ENCODE measurements at regions not wholly inside any gene's neighbourhood (a gene's known extent, or its start where the extent isn't known, plus 50 kb on each side); places are given as distances from the start of the nearest gene placed in this dataset.
A peak's percentile ranks its signal among the peaks of the same experiment; 100 is the strongest.

DNA sequence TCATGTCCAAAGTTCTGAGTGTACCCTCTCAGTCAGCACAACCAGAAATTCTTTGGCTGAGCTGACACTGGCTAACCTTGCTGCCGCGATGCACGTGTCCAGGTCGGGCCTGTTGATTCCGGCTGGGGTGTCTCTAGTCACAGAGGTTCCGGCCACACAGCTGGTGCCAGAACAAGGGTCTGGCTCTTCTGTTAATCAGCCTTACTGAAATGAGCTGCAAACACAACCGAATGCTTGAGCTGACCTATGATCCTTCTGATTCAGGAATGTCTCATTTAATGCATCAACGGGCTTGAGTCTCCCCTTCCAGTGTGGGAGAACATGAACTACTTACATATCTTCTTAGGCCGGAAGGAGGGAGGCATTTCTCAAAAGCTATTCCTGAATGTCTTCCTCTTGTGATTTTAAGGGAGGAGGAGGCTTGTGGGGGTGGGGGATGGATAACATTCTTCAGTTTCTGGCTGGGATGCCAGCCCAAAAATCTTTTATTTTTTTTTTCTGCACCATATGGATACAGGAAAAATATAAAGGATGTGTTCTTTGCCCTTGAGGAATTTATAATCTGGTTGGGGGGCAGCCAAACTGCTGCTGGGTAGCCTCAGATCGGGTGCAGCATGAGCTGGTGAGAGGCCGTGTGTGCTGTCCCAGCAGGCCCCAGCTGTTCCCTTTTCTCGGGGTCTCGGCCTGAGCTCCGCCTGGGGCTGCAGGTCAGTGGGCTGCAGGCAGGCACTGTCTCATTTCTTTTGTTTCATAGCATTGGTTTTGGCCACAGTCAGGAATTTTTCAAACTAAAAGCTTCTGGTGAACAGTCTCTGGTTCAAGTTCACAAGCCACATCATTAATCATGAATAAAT lies 319.1 kb upstream of the TBL1XR1 start:
- H3K9me3 ChIP-seq = no peaks in the 10 kb centered on the region
- no peak overlapping the region for H3K4me3 ChIP-seq
- peaks cover 5 to 23% of the 10 kb centered on the region in 2 donors for H3K4me1 ChIP-seq
- H3K27me3 ChIP-seq = no peaks in the 10 kb centered on the region
- TF ChIP-seq, protein P1, sequence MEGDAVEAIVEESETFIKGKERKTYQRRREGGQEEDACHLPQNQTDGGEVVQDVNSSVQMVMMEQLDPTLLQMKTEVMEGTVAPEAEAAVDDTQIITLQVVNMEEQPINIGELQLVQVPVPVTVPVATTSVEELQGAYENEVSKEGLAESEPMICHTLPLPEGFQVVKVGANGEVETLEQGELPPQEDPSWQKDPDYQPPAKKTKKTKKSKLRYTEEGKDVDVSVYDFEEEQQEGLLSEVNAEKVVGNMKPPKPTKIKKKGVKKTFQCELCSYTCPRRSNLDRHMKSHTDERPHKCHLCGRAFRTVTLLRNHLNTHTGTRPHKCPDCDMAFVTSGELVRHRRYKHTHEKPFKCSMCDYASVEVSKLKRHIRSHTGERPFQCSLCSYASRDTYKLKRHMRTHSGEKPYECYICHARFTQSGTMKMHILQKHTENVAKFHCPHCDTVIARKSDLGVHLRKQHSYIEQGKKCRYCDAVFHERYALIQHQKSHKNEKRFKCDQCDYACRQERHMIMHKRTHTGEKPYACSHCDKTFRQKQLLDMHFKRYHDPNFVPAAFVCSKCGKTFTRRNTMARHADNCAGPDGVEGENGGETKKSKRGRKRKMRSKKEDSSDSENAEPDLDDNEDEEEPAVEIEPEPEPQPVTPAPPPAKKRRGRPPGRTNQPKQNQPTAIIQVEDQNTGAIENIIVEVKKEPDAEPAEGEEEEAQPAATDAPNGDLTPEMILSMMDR (IDR thresholded peaks at IDR 0.05) = no peak
- H3K27ac ChIP-seq = peak overlapping the region; percentile 34 to 51
- no peak for DNase-seq (ENCODE audit: low spot score in 2 of 2)
- intact Hi-C loops (cut with DNase I) = no loop called here
- no peaks in the 10 kb centered on the region for H3K36me3 ChIP-seq

DNA sequence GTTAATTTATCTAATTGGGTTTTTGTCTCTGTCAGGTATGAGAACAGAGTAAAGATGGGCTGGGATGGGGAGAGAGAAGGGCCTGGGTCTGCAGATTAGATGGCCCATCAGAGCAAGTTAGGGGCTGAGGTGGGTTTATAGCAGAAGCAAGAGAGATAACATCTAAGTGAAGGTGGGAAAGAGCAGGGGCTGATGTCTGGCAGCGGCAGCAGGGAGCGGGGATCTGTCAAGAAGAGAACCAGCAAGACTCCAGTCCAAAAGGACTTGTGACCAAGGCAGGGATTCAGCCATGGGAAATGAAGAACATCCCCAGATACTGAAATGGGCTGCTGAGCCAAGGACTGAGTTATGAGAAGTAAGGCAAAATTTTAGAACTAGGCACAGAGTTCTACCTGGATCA lies 320.6 kb upstream of the TBL1XR1 start:
- DNase-seq (ENCODE audit: low spot score in 2 of 2) = no peak
- no peaks in the 10 kb centered on the region for H3K9me3 ChIP-seq
- peaks cover 5 to 23% of the 10 kb centered on the region in 2 donors for H3K4me1 ChIP-seq
- no peak overlapping the region for H3K4me3 ChIP-seq
- intact Hi-C loops (cut with DNase I) = no loop called here
- H3K27ac ChIP-seq = no peak overlapping the region
- no peaks in the 10 kb centered on the region for H3K27me3 ChIP-seq
- no peaks in the 10 kb centered on the region for H3K36me3 ChIP-seq
- TF ChIP-seq, protein P1 (IDR thresholded peaks at IDR 0.05) = no peak

DNA sequence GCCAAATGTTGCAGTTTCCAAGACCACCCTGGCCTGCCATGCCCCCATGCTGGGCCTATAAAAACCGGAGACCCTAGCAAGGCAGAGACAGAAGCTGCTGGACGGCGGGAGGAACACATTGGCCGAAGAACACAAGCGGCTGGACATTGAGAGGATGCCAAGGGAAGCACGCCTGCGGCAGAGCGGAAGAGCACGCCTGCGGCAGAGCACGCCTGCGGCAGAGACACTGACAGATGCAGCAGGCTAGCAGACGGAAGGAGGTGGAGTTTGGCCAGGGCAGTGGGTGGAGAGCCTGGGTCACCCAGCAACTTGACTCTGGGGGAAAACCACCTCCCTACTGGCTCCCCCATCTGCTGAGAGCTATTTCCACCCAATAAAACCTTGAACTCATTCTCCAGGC lies 322.3 kb upstream of the TBL1XR1 start:
- no peak for DNase-seq (ENCODE audit: low spot score in 2 of 2)
- Histone ChIP-seq H3K9me3 (no peaks in the 10 kb centered on the region), H3K36me3 (no peaks in the 10 kb centered on the region), H3K4me3 (no peak overlapping the region), H3K27ac (no peak overlapping the region), H3K4me1 (peaks cover 5 to 10% of the 10 kb centered on the region in 2 donors), H3K27me3 (no peaks in the 10 kb centered on the region)
- TF ChIP-seq, protein P1 (IDR thresholded peaks at IDR 0.05) = no peak
- intact Hi-C loops (cut with DNase I) = no loop called here

DNA sequence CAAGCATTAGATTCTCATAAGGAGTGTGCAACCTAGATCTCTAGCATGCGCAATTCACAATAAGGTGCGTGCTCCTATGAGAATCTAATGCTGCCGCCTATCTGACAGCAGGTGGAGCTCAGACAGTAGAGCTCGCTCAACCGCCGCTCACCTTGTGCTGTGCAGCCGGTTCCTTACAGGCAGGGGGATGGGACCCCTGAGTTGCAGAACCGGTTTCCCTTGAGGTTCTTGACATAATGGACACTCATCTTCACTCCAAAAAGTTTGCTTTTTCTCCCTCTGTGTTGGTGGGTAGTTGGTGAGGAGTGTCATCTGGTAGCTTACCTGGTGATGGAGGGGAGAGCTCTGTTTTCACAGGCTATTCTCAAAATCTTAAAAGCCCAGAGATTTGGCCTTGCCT lies 324.0 kb upstream of the TBL1XR1 start:
- Histone ChIP-seq H3K27me3 (no peaks in the 10 kb centered on the region), H3K4me3 (no peak overlapping the region), H3K9me3 (no peaks in the 10 kb centered on the region), H3K4me1 (peaks cover under 1 to 4% of the 10 kb centered on the region in 2 donors), H3K36me3 (no peaks in the 10 kb centered on the region), H3K27ac (no peak overlapping the region)
- TF ChIP-seq, protein P1 (IDR thresholded peaks at IDR 0.05) = no peak
- intact Hi-C loops (cut with DNase I) = no loop called here
- DNase-seq (ENCODE audit: low spot score in 2 of 2) = no peak

DNA sequence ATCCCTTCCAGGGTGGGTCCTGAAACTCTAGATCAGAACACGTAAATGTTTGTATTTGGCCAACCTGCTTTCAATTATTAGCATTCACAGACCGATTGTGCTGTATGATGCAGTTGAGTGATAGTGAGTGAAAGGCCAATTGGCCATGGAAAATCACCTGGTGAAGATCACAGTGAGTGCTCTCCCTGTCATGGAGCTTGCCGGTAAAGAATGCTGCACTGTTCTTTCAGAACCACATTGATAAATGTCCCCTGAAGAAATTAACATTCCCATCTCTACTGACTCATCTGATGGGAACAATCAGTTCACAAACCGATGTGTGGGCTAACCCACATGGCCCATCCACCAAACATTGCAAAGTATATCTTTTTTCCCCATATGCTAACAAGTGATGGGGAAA lies 324.8 kb upstream of the TBL1XR1 start:
- TF ChIP-seq, protein P1 (IDR thresholded peaks at IDR 0.05) = no peak
- no peaks in the 10 kb centered on the region for H3K36me3 ChIP-seq
- H3K4me1 ChIP-seq = no peaks in the 10 kb centered on the region
- H3K4me3 ChIP-seq = no peak overlapping the region
- H3K27ac ChIP-seq = no peak overlapping the region
- H3K27me3 ChIP-seq = no peaks in the 10 kb centered on the region
- DNase-seq (ENCODE audit: low spot score in 2 of 2) = no peak
- intact Hi-C loops (cut with DNase I) = no loop called here
- no peaks in the 10 kb centered on the region for H3K9me3 ChIP-seq

Data from ascending aorta (tissue), 2 donors.